SU-DHL-6 (cell line): ENCODE measurements at regions not wholly inside any gene's neighbourhood (a gene's known extent, or its start where the extent isn't known, plus 50 kb on each side); places are given as distances from the start of the nearest gene placed in this dataset.

Experiments used
- H2AFZ ChIP-seq: fragments of 200-600 bp; sonication (generic); 2 replicates; pipeline ENCODE4 v1.6.1; 2014; ENCODE audit warnings: low read depth, mild to moderate bottlenecking, moderate library complexity, mixed read lengths, antibody characterized with exemption, low read length; ENCODE audit not compliant: severe bottlenecking
- H3F3A ChIP-seq: fragments of 200-600 bp; shearing (Covaris generic); 2 replicates; pipeline ENCODE4 v1.6.0; 2016; ENCODE audit warnings: antibody characterized with exemption, mild to moderate bottlenecking; ENCODE audit not compliant: insufficient read depth
- H3K27ac ChIP-seq: fragments of 200-600 bp; sonication (generic); 2 replicates; pipeline ENCODE4 v1.5.1; 2016; ENCODE audit warnings: low read depth, mild to moderate bottlenecking, low read length, moderate library complexity, mixed read lengths
- H3K27me3 ChIP-seq: fragments of 200-600 bp; sonication (generic), shearing (Covaris generic); 2 replicates; pipeline ENCODE4 v1.6.0; 2014; ENCODE audit warnings: mild to moderate bottlenecking, low read length
- H3K36me3 ChIP-seq: fragments of 200-600 bp; sonication (generic); 2 replicates; pipeline ENCODE4 v1.6.1; 2014; ENCODE audit warnings: mild to moderate bottlenecking, low read length, mixed read lengths
- H3K4me2 ChIP-seq: fragments of 300-600, 200-600 bp; shearing (Covaris generic), sonication (generic); 2 replicates; pipeline ENCODE4 v1.6.0; 2014; ENCODE audit warnings: low read length, low read depth, mild to moderate bottlenecking; ENCODE audit not compliant: poor library complexity, severe bottlenecking
- H3K4me3 ChIP-seq: fragments of 200-600 bp; sonication (generic); 2 replicates; pipeline ENCODE4 v1.5.1; 2014; ENCODE audit warnings: antibody characterized with exemption, low read length, mild to moderate bottlenecking, mixed read lengths; ENCODE audit not compliant: insufficient read depth, poor library complexity, severe bottlenecking
- H3K79me2 ChIP-seq: fragments of 200-600 bp; sonication (generic); 2 replicates; pipeline ENCODE4 v1.6.1; 2014; ENCODE audit warnings: mild to moderate bottlenecking, low read length, moderate library complexity; ENCODE audit not compliant: insufficient read depth
- H3K9ac ChIP-seq: fragments of 200-600 bp; sonication (generic); 2 replicates; pipeline ENCODE4 v1.7.0; 2014; ENCODE audit warnings: mild to moderate bottlenecking, low read length
- H3K9me2 ChIP-seq: fragments of 200-600 bp; sonication (generic); replicated peaks from 2 replicates; pipeline ENCODE4 v1.6.1; 2014; ENCODE audit warnings: low read length; ENCODE audit not compliant: insufficient read depth
- H3K9me3 ChIP-seq: fragments of 200-600 bp; sonication (generic); 2 replicates; pipeline ENCODE4 v1.6.1; 2014; ENCODE audit warnings: low read length, mixed read lengths; ENCODE audit not compliant: insufficient read depth
- H4K20me1 ChIP-seq: fragments of 200-600 bp; sonication (generic); 2 replicates; pipeline ENCODE4 v1.6.1; 2014; ENCODE audit warnings: low read depth, mild to moderate bottlenecking, antibody characterized with exemption, low read length, moderate library complexity, mixed read lengths
- CTCF ChIP-seq: fragments of 200-600 bp; sonication (generic); IDR thresholded peaks from one replicate; pipeline ENCODE4 v1.5.1; 2017; ENCODE audit warnings: antibody characterized with exemption, mild to moderate bottlenecking, low read length, moderate library complexity; ENCODE audit not compliant: insufficient read depth, poor library complexity, severe bottlenecking
- EZH2phosphoT487 ChIP-seq: fragments of 200-600 bp; sonication (generic), shearing (Covaris generic); conservative IDR thresholded peaks from 2 replicates; pipeline ENCODE4 v1.6.1; 2018; ENCODE audit warnings: mild to moderate bottlenecking, antibody characterized with exemption, low read length, moderate library complexity, mixed read lengths

GRCh38 chr11:115776916-115777315, 272.7 kb upstream of the CADM1 start:
- H3K36me3 ChIP-seq, result no peaks in the 10 kb centered on the region
- H3K27ac ChIP-seq, result no peak overlapping the region
- no peaks in the 10 kb centered on the region for H3K9me3 ChIP-seq
- no peak overlapping the region for H3K9ac ChIP-seq
- TF ChIP-seq EZH2phosphoT487 (no peak), CTCF (no peak)
- H2AFZ ChIP-seq, result no peak overlapping the region
- no peaks in the 10 kb centered on the region for H3K79me2 ChIP-seq
- no peaks in the 10 kb centered on the region for H4K20me1 ChIP-seq
- no peak overlapping the region for H3K4me2 ChIP-seq
- H3K4me3 ChIP-seq, result no peak overlapping the region
- H3K27me3 ChIP-seq, result no peaks in the 10 kb centered on the region
- H3F3A ChIP-seq, result no peaks in the 10 kb centered on the region
- no peaks in the 10 kb centered on the region for H3K9me2 ChIP-seq

GRCh38 chr11:115775846-115776245, 271.6 kb upstream of the CADM1 start:
- TF ChIP-seq CTCF (no peak), EZH2phosphoT487 (no peak)
- no peaks in the 10 kb centered on the region for H3K79me2 ChIP-seq
- no peaks in the 10 kb centered on the region for H3F3A ChIP-seq
- no peak overlapping the region for H3K4me3 ChIP-seq
- no peaks in the 10 kb centered on the region for H3K27me3 ChIP-seq
- no peak overlapping the region for H3K9ac ChIP-seq
- no peak overlapping the region for H2AFZ ChIP-seq
- H3K4me2 ChIP-seq, result no peak overlapping the region
- H3K9me3 ChIP-seq, result no peaks in the 10 kb centered on the region
- no peaks in the 10 kb centered on the region for H3K9me2 ChIP-seq
- no peak overlapping the region for H3K27ac ChIP-seq
- H3K36me3 ChIP-seq, result no peaks in the 10 kb centered on the region
- H4K20me1 ChIP-seq, result no peaks in the 10 kb centered on the region

GRCh38 chr11:115774756-115775155, 270.5 kb upstream of the CADM1 start:
- no peaks in the 10 kb centered on the region for H3K27me3 ChIP-seq

More at GRCh38 chr11:115774756-115775155, 270.5 kb upstream of the CADM1 start:
- Histone ChIP-seq H4K20me1 (no peaks in the 10 kb centered on the region), H3K9me2 (no peaks in the 10 kb centered on the region), H3F3A (no peaks in the 10 kb centered on the region), H3K9me3 (no peaks in the 10 kb centered on the region), H2AFZ (no peak overlapping the region), H3K4me2 (no peak overlapping the region), H3K27ac (no peak overlapping the region), H3K4me3 (no peak overlapping the region), H3K9ac (no peak overlapping the region), H3K79me2 (no peaks in the 10 kb centered on the region), H3K36me3 (no peaks in the 10 kb centered on the region)
- TF ChIP-seq EZH2phosphoT487 (no peak), CTCF (no peak)
